ENCODE measurements at regions not wholly inside any gene's neighbourhood (a gene's known extent, or its start where the extent isn't known, plus 50 kb on each side); places are given as distances from the start of the nearest gene placed in this dataset.

DNA sequence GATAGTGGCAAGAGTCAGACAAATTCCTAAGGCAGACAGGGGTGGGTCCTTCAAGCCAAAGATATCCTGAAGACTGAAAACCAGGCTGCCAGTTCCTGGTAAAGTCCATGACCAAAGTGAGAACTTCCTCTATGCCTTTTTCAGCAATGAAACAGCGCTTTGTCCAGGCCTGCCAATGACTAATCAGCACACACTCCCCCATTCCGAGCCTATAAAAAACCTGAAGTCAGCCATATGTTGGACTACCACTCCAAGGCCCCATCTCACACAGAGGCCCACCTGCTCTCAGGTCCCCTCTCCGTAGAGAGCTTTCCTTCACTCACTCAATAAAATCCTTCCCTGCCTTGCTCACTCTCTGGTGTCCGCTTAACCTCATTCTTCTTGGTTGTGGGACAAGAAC, 402.2 kb downstream of the ANKRD7 start:
- Histone ChIP-seq H3K9ac (ENCODE audit: low read depth in 1 of 2, low read length in 2 of 2) (no peak overlapping the region), H3K4me3 (ENCODE audit: low read depth in 1 of 3, low read length in 3 of 3) (no peak overlapping the region), H3K9me3 (ENCODE audit: control insufficient read depth in 4 of 4, low read length in 3 of 4) (peaks cover 4 to 13% (median 5%) of the 10 kb centered on the region in 4 donors), H3K27ac (ENCODE audit: low read depth in 1 of 2, low read length in 2 of 2) (no peak overlapping the region), H3K27me3 (ENCODE audit: control insufficient read depth in 4 of 4, insufficient read depth in 4 of 4, low read length in 3 of 4) (no peaks in the 10 kb centered on the region), H3K4me1 (ENCODE audit: control insufficient read depth in 4 of 4, insufficient read depth in 4 of 4, low read length in 3 of 4) (no peaks in the 10 kb centered on the region), H3K36me3 (ENCODE audit: control insufficient read depth in 4 of 4, insufficient read depth in 3 of 4, low read depth in 1 of 4, low read length in 3 of 4) (no peaks in the 10 kb centered on the region)
- TF ChIP-seq HNF4G (IDR thresholded peaks at IDR 0.05) (no peak), YY1 (IDR thresholded peaks at IDR 0.05) (no peak), FOXA1 (IDR thresholded peaks at IDR 0.05) (no peak), RXRA (IDR thresholded peaks at IDR 0.05) (no peak), NR2F2 (IDR thresholded peaks at IDR 0.05) (no peak), RAD21 (IDR thresholded peaks at IDR 0.05) (no peak), TAF1 (conservative IDR thresholded peaks at IDR 0.05) (no peak), JUND (IDR thresholded peaks at IDR 0.05) (no peak), HNF4A (conservative IDR thresholded peaks at IDR 0.05) (no peak), GABPA (IDR thresholded peaks at IDR 0.05 in 1 of 2, conservative IDR thresholded peaks at IDR 0.05 in 1 of 2) (no peak), FOXA2 (IDR thresholded peaks at IDR 0.05) (no peak), EGR1 (IDR thresholded peaks at IDR 0.05; ENCODE audit: low read depth in 2 of 2) (no peak), SP1 (IDR thresholded peaks at IDR 0.05) (no peak)
- TF ChIP-seq, protein P1, sequence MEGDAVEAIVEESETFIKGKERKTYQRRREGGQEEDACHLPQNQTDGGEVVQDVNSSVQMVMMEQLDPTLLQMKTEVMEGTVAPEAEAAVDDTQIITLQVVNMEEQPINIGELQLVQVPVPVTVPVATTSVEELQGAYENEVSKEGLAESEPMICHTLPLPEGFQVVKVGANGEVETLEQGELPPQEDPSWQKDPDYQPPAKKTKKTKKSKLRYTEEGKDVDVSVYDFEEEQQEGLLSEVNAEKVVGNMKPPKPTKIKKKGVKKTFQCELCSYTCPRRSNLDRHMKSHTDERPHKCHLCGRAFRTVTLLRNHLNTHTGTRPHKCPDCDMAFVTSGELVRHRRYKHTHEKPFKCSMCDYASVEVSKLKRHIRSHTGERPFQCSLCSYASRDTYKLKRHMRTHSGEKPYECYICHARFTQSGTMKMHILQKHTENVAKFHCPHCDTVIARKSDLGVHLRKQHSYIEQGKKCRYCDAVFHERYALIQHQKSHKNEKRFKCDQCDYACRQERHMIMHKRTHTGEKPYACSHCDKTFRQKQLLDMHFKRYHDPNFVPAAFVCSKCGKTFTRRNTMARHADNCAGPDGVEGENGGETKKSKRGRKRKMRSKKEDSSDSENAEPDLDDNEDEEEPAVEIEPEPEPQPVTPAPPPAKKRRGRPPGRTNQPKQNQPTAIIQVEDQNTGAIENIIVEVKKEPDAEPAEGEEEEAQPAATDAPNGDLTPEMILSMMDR (IDR thresholded peaks at IDR 0.05; ENCODE audit: low read depth, low read length, missing input control), result no peak
- TF ChIP-seq, protein P2, sequence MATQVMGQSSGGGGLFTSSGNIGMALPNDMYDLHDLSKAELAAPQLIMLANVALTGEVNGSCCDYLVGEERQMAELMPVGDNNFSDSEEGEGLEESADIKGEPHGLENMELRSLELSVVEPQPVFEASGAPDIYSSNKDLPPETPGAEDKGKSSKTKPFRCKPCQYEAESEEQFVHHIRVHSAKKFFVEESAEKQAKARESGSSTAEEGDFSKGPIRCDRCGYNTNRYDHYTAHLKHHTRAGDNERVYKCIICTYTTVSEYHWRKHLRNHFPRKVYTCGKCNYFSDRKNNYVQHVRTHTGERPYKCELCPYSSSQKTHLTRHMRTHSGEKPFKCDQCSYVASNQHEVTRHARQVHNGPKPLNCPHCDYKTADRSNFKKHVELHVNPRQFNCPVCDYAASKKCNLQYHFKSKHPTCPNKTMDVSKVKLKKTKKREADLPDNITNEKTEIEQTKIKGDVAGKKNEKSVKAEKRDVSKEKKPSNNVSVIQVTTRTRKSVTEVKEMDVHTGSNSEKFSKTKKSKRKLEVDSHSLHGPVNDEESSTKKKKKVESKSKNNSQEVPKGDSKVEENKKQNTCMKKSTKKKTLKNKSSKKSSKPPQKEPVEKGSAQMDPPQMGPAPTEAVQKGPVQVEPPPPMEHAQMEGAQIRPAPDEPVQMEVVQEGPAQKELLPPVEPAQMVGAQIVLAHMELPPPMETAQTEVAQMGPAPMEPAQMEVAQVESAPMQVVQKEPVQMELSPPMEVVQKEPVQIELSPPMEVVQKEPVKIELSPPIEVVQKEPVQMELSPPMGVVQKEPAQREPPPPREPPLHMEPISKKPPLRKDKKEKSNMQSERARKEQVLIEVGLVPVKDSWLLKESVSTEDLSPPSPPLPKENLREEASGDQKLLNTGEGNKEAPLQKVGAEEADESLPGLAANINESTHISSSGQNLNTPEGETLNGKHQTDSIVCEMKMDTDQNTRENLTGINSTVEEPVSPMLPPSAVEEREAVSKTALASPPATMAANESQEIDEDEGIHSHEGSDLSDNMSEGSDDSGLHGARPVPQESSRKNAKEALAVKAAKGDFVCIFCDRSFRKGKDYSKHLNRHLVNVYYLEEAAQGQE (IDR thresholded peaks at IDR 0.05), result no peak
- TF ChIP-seq, protein P3, sequence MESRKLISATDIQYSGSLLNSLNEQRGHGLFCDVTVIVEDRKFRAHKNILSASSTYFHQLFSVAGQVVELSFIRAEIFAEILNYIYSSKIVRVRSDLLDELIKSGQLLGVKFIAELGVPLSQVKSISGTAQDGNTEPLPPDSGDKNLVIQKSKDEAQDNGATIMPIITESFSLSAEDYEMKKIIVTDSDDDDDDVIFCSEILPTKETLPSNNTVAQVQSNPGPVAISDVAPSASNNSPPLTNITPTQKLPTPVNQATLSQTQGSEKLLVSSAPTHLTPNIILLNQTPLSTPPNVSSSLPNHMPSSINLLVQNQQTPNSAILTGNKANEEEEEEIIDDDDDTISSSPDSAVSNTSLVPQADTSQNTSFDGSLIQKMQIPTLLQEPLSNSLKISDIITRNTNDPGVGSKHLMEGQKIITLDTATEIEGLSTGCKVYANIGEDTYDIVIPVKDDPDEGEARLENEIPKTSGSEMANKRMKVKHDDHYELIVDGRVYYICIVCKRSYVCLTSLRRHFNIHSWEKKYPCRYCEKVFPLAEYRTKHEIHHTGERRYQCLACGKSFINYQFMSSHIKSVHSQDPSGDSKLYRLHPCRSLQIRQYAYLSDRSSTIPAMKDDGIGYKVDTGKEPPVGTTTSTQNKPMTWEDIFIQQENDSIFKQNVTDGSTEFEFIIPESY (IDR thresholded peaks at IDR 0.05), result no peak
- TF ChIP-seq, protein P4, sequence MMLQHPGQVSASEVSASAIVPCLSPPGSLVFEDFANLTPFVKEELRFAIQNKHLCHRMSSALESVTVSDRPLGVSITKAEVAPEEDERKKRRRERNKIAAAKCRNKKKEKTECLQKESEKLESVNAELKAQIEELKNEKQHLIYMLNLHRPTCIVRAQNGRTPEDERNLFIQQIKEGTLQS (IDR thresholded peaks at IDR 0.05), result no peak
- TF ChIP-seq, protein P5, sequence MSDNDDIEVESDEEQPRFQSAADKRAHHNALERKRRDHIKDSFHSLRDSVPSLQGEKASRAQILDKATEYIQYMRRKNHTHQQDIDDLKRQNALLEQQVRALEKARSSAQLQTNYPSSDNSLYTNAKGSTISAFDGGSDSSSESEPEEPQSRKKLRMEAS (IDR thresholded peaks at IDR 0.05), result no peak
- DNase-seq (ENCODE audit: low spot score), result no peak
- 78% methylated on average over 4 of the region's 4 CpGs for WGBS

All from liver (tissue), 8 donors.